IPS DF 4.7 (cell line): ENCODE measurements at regions not wholly inside any gene's neighbourhood (a gene's known extent, or its start where the extent isn't known, plus 50 kb on each side); places are given as distances from the start of the nearest gene placed in this dataset.

Source experiments
- DNase-seq: peaks from one replicate; pipeline ENCODE4 v3.0.0-alpha.2; 2013; ENCODE audit warnings: low spot score; ENCODE audit errors: extremely low read depth

- DNase-seq = no peak
Observed at GRCh38 chr2:217099561-217099960, 239.7 kb upstream of the TNP1 start.

GRCh38 chr2:217098435-217098834 is 238.6 kb upstream of the TNP1 start:
- DNase-seq = no peak

DNA sequence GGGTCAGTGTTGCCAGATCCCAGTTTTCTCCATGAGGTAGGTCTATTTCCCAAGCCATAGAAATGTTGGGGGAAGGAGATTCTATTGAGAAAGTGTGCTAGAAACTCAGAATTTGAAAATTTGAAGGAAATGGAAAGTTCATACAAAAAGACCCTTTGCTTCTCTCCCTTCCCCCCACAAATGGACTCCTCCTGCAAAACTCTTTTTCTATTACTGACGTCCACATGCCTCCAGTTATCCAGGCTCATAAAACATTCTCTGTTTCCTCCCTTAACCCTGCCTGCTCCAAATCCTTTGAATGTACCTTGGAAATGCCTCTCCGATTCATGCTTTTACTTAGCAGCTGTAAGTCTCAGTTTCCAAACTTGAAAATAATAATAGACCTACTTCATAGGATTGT is 237.5 kb upstream of the TNP1 start:
- no peak for DNase-seq

GRCh38 chr2:217096474-217097225 is 236.8 kb upstream of the TNP1 start:
- no peak for DNase-seq

GRCh38 chr2:217095511-217096205 is 235.8 kb upstream of the TNP1 start:
- no peak for DNase-seq

- no peak for DNase-seq
Observed at GRCh38 chr2:217092710-217093379, 233.0 kb upstream of the TNP1 start.

GRCh38 chr2:217091531-217091930 is 231.7 kb upstream of the TNP1 start:
- DNase-seq = no peak

DNA sequence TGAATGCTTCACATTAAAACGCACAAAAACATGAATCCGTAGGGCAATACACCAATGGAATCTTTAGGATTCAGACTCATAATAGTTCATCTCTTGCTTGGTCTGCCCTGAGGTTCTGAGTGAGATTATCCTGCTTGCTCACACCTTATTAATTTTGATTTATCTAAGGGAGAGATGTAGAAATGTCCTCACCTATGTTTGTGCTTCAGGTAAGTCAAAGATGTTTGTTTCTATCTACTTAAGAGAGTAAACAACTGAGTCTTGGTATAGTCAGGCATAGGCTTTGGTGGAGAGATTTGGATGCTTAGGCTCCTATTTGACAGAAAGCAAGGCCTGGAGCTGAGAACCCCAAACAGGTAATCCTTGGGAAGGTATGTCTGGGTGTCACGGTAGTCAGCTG is 231.0 kb upstream of the TNP1 start:
- no peak for DNase-seq

GRCh38 chr2:217090024-217090473 is 230.2 kb upstream of the TNP1 start:
- DNase-seq = no peak

DNA sequence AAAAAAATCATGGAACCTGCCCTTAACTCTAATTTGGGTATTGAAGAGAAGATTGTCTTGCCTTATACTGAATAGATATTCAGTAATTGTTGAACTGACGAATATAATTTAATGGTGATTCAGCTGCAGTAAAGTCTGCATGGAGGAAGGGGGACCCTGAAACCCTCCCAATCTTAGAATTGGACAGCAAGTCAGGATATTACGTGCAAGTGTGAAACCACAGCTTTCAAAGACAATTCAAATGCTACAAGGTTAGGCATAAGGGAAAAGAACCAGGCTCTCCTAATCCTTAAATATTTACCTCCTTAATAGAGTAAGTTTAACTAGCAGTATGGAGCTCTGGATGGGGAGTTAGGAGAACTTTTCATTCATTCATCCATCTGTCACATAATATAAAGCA is 226.9 kb upstream of the TNP1 start:
- no peak for DNase-seq

DNA sequence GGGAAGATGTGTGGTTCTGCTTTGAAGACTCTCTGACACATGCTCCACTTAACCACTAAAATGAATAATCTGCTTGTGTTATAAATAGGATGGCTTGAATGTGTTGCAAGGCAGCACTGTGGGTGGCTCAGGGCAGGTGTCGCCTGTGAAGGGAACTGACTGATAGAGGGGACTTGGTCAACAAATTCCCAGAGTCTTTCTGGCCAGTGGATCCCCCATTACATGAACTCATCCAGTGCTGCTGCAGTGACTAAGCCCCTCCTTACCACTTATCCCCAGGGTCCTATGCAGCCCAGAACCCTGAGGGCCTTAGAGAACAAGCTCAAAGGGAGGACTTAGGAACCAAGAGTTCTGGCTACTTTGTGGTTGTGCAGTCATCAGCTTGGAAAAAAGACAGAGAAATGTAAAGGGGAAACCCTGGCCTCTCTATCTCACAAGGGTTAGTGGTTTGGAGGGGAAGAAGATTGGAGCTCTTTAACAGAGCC is 226.2 kb upstream of the TNP1 start:
- DNase-seq = no peak

DNA sequence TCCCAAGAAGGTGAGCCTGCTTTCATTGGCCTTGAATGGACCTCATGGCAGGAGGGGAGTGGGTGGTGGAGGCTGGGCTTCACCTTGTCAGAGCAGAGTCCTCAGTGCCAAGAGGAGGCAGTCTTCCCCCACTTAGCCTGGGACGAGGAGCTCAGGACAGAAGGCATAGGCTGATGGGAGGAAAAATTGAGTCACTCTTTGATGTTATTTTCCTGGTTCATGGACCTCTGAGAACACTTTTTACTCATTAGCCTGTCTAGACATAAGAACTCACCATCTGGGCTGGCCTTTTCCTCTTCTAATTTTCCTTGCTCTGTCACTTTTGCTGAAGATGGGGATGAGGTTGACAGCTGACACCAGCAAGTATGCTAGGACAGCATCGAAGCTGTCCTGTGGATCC is 225.7 kb upstream of the TNP1 start:
- DNase-seq = no peak

- no peak for DNase-seq
Observed at GRCh38 chr2:217081799-217082198, 221.9 kb upstream of the TNP1 start.

DNA sequence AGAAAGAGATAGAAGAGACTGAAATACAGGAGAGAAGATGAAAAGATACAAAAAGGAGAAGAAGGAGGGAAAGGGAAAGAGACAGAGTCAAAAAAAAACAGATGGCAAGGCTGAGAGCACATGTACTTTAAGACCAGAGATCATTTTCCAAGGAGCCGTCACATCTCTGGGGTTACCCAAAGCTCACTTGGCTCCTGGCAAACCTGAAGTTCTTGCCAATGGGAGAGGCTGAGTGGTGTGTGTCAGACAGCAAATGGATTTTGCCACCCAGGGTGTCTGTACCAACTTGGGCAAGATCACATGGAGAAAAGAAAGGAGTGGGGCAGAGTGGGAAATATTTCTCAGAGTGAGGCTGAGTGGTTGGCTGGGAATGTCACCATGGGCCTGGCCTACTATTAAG is 219.3 kb upstream of the TNP1 start:
- no peak for DNase-seq

DNA sequence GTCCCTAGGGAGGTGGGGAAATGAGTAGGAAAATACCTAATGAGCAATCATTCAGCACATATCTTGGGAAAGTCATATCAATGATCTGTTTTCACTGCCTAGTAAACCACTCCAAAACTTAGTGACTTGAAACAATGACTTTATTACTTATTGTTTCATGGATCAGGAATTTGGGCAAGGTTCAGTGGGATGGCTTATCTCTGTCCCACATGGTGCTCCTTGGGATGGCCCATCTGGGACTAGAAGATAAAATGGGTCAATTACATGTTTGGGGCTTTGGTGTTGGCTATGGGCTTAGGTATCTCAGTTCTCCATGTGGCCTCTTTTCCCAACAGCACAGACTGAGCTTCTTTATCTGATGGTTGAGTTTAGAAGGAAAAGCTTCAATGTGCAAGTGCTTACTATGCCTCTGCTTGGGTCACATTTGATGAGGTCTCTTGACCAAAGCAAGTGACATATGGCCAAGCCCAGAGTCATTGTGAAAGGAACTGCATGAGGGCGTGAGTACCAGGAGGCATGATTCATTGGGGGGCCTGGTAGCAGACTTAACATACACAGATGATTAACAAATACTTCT is 218.1 kb upstream of the TNP1 start:
- DNase-seq = no peak

GRCh38 chr2:217076657-217077232 is 216.9 kb upstream of the TNP1 start:
- DNase-seq = no peak

GRCh38 chr2:217076058-217076435 is 216.2 kb upstream of the TNP1 start:
- no peak for DNase-seq

GRCh38 chr2:217075268-217076057 is 215.6 kb upstream of the TNP1 start:
- no peak for DNase-seq

DNA sequence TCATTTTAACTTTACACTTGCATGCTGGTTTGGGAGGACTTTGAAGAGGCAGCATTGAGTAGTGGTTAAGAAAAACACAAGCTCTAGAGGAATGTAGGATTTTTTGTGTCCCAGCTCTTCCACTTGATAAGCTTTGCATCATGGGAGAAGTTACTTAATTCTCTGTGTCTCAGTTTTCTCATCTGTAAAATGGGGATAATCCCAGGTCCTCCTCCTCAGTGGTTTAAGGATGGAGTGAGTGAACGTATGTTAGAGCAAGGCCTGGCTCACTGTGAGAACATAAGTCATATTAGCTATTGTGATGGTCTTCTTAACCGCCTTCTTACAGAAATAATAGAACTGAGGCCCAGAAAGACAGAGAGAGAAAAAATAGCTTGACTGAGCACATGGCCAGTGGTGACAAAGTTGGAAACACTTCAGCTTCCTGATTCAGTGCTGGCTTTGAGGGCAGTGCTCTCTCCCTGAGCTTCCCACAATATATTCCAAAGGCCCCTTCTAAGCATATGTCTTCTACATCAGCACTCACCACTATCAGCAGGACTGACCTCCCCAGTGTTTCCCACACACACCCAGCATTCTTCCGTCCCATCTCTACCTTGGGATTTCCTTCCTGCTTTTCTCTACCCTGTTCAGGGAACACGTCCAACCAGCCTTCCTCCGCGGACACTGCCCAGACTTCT is 214.9 kb upstream of the TNP1 start:
- no peak for DNase-seq

DNA sequence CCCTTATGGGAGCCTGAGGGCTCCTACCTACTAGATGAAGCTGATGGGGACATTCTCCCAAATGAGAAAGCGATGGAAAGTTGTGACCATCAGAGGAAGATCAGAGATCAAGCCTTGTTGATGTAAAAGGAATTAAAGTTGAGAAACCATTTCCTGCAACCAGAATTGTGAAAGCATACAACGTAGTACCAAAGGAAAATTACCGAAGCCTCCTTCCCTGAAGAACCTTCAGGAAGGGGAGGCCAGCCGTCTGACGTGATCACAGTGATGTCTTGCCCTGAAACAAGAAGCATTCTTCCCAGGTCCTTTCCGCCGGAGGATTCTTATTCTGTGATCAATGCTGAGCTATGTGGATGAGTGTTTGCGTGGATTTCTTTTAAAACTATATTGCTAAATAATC is 211.6 kb upstream of the TNP1 start:
- DNase-seq = no peak
